ENCODE measurements at regions not wholly inside any gene's neighbourhood (a gene's known extent, or its start where the extent isn't known, plus 50 kb on each side); places are given as distances from the start of the nearest gene placed in this dataset.

GRCh38 chr10:2679646-2680045 lies 387.7 kb upstream of the PFKP start:
- Mint-ChIP-seq H3K4me1 (ENCODE audit: low read depth) (no peaks in the 10 kb centered on the region), H3K4me3 (no peak overlapping the region), H3K9me3 (peaks cover 39% of the 10 kb centered on the region), H3K27ac (no peak overlapping the region), H3K27me3 (ENCODE audit: insufficient read depth) (peaks cover 2% of the 10 kb centered on the region; the same call in 1 of the 2 replicates), H3K36me3 (ENCODE audit: low read depth) (no peaks in the 10 kb centered on the region)
- TF ChIP-seq CTCF (IDR thresholded peaks at IDR 0.05), result no peak
- no peak for DNase-seq

- DNase-seq, result no peak
- Mint-ChIP-seq H3K4me1 (ENCODE audit: low read depth) (no peaks in the 10 kb centered on the region), H3K27me3 (ENCODE audit: insufficient read depth) (no peaks in the 10 kb centered on the region), H3K27ac (no peak overlapping the region), H3K4me3 (no peak overlapping the region), H3K9me3 (peaks cover 55% of the 10 kb centered on the region), H3K36me3 (ENCODE audit: low read depth) (no peaks in the 10 kb centered on the region)
- no peak for TF ChIP-seq CTCF (IDR thresholded peaks at IDR 0.05)
Observed at GRCh38 chr10:2676455-2676854, 390.9 kb upstream of the PFKP start.

- Mint-ChIP-seq H3K27ac (no peak overlapping the region), H3K36me3 (ENCODE audit: low read depth) (no peaks in the 10 kb centered on the region), H3K4me1 (ENCODE audit: low read depth) (no peaks in the 10 kb centered on the region), H3K4me3 (no peak overlapping the region), H3K27me3 (ENCODE audit: insufficient read depth) (no peaks in the 10 kb centered on the region), H3K9me3 (peaks cover 51% of the 10 kb centered on the region)
- DNase-seq, result no peak
- TF ChIP-seq CTCF (IDR thresholded peaks at IDR 0.05), result no peak
Observed at GRCh38 chr10:2674451-2674850, 392.9 kb upstream of the PFKP start.

- Mint-ChIP-seq H3K4me3 (no peak overlapping the region), H3K27me3 (ENCODE audit: insufficient read depth) (no peaks in the 10 kb centered on the region), H3K36me3 (ENCODE audit: low read depth) (no peaks in the 10 kb centered on the region), H3K4me1 (ENCODE audit: low read depth) (no peaks in the 10 kb centered on the region), H3K9me3 (peaks cover 37% of the 10 kb centered on the region), H3K27ac (no peak overlapping the region)
- no peak for TF ChIP-seq CTCF (IDR thresholded peaks at IDR 0.05)
- DNase-seq, result no peak
Observed at GRCh38 chr10:2670864-2671263, 396.5 kb upstream of the PFKP start.

GRCh38 chr10:2665772-2666171 lies 401.6 kb upstream of the PFKP start:
- H3K4me1 Mint-ChIP-seq (ENCODE audit: low read depth), result no peaks in the 10 kb centered on the region
- DNase-seq, result no peak
- H3K36me3 Mint-ChIP-seq (ENCODE audit: low read depth), result no peaks in the 10 kb centered on the region
- peaks cover 21% of the 10 kb centered on the region for H3K9me3 Mint-ChIP-seq
- H3K27ac Mint-ChIP-seq, result no peak overlapping the region
- H3K27me3 Mint-ChIP-seq (ENCODE audit: insufficient read depth), result no peaks in the 10 kb centered on the region; the same call in 1 of the 2 replicates
- TF ChIP-seq CTCF (IDR thresholded peaks at IDR 0.05), result no peak
- H3K4me3 Mint-ChIP-seq, result no peak overlapping the region

- Mint-ChIP-seq H3K9me3 (peaks cover 41% of the 10 kb centered on the region), H3K4me1 (ENCODE audit: low read depth) (no peaks in the 10 kb centered on the region), H3K4me3 (no peak overlapping the region), H3K36me3 (ENCODE audit: low read depth) (no peaks in the 10 kb centered on the region; the same call in 1 of the 2 replicates), H3K27me3 (ENCODE audit: insufficient read depth) (peaks cover 4% of the 10 kb centered on the region), H3K27ac (no peak overlapping the region)
- DNase-seq, result no peak
- no peak for TF ChIP-seq CTCF (IDR thresholded peaks at IDR 0.05)
Observed at GRCh38 chr10:2660276-2660675, 407.1 kb upstream of the PFKP start.

Data from HFFc6 (cell line).